Rectal smooth muscle tissue (tissue), 1 donor: ENCODE measurements at regions not wholly inside any gene's neighbourhood (a gene's known extent, or its start where the extent isn't known, plus 50 kb on each side); places are given as distances from the start of the nearest gene placed in this dataset.
A peak's percentile ranks its signal among the peaks of the same experiment; 100 is the strongest.
"Not testable (repeated sequence)": the region's sequence is repeated elsewhere in the genome, so short reads cannot be mapped to it uniquely, and the experiment has no call there.

Source experiments
- H3K27ac ChIP-seq: one replicate; pipeline ENCODE4 v1.7.0; 2013; ENCODE audit warnings: low read depth, low read length, inconsistent platforms
- H3K27me3 ChIP-seq: one replicate; pipeline ENCODE4 v1.7.0; 2013; ENCODE audit warnings: low read length; ENCODE audit not compliant: control insufficient read depth, insufficient read depth
- H3K36me3 ChIP-seq: one replicate; pipeline ENCODE4 v1.7.0; 2013; ENCODE audit warnings: low read length; ENCODE audit not compliant: control insufficient read depth, insufficient read depth
- H3K4me1 ChIP-seq: one replicate; pipeline ENCODE4 v1.7.0; 2013; ENCODE audit warnings: low read length; ENCODE audit not compliant: control insufficient read depth, insufficient read depth
- H3K4me3 ChIP-seq: one replicate; pipeline ENCODE4 v1.7.0; 2013; ENCODE audit warnings: low read length
- H3K9ac ChIP-seq: one replicate; pipeline ENCODE4 v1.7.0; 2013; ENCODE audit warnings: low read length

GRCh38 chr3:174477491-174477890 lies 381.6 kb upstream of the NAALADL2 start:
- no peaks in the 10 kb centered on the region for H3K36me3 ChIP-seq
- no peaks in the 10 kb centered on the region for H3K4me1 ChIP-seq
- H3K27ac ChIP-seq, result no peak overlapping the region
- no peak overlapping the region for H3K9ac ChIP-seq
- H3K27me3 ChIP-seq, result no peaks in the 10 kb centered on the region
- no peak overlapping the region for H3K4me3 ChIP-seq

GRCh38 chr3:174480767-174481166 lies 378.4 kb upstream of the NAALADL2 start:
- no peaks in the 10 kb centered on the region for H3K36me3 ChIP-seq
- H3K4me3 ChIP-seq, result no peak overlapping the region
- no peak overlapping the region for H3K27ac ChIP-seq
- H3K27me3 ChIP-seq, result no peaks in the 10 kb centered on the region
- H3K4me1 ChIP-seq, result no peaks in the 10 kb centered on the region
- no peak overlapping the region for H3K9ac ChIP-seq

GRCh38 chr3:174482541-174482940 lies 376.6 kb upstream of the NAALADL2 start:
- Histone ChIP-seq H3K4me1 (no peaks in the 10 kb centered on the region), H3K9ac (no peak overlapping the region), H3K36me3 (no peaks in the 10 kb centered on the region), H3K27ac (no peak overlapping the region), H3K27me3 (no peaks in the 10 kb centered on the region), H3K4me3 (no peak overlapping the region)

GRCh38 chr3:174483254-174483653 lies 375.9 kb upstream of the NAALADL2 start:
- H3K36me3 ChIP-seq, result no peaks in the 10 kb centered on the region
- no peak overlapping the region for H3K4me3 ChIP-seq
- no peak overlapping the region for H3K9ac ChIP-seq
- H3K27ac ChIP-seq, result no peak overlapping the region
- H3K4me1 ChIP-seq, result no peaks in the 10 kb centered on the region
- no peaks in the 10 kb centered on the region for H3K27me3 ChIP-seq

GRCh38 chr3:174483856-174484255 lies 375.3 kb upstream of the NAALADL2 start:
- H3K4me3 ChIP-seq, H3K9ac ChIP-seq, H3K4me1 ChIP-seq, H3K27me3 ChIP-seq, H3K27ac ChIP-seq, H3K36me3 ChIP-seq: not testable (repeated sequence)

GRCh38 chr3:174488527-174488926 lies 370.6 kb upstream of the NAALADL2 start:
- Histone ChIP-seq H3K9ac (no peak overlapping the region), H3K4me3 (no peak overlapping the region), H3K27ac (no peak overlapping the region), H3K36me3 (no peaks in the 10 kb centered on the region), H3K27me3 (no peaks in the 10 kb centered on the region), H3K4me1 (no peaks in the 10 kb centered on the region)

GRCh38 chr3:174495311-174495710 lies 363.8 kb upstream of the NAALADL2 start:
- H3K9ac ChIP-seq, result no peak overlapping the region
- H3K4me1 ChIP-seq, result peaks cover 11% of the 10 kb centered on the region
- no peaks in the 10 kb centered on the region for H3K36me3 ChIP-seq
- H3K27me3 ChIP-seq, result no peaks in the 10 kb centered on the region
- peak overlapping the region; percentile 48 for H3K27ac ChIP-seq
- no peak overlapping the region for H3K4me3 ChIP-seq

GRCh38 chr3:174495928-174496327 lies 363.2 kb upstream of the NAALADL2 start:
- Histone ChIP-seq H3K4me1 (peaks cover 11% of the 10 kb centered on the region), H3K27me3 (no peaks in the 10 kb centered on the region), H3K27ac (peak overlapping the region; percentile 48), H3K36me3 (no peaks in the 10 kb centered on the region), H3K9ac (no peak overlapping the region), H3K4me3 (no peak overlapping the region)

GRCh38 chr3:174498638-174499037 lies 360.5 kb upstream of the NAALADL2 start:
- Histone ChIP-seq H3K27me3 (no peaks in the 10 kb centered on the region), H3K27ac (no peak overlapping the region), H3K9ac (no peak overlapping the region), H3K4me1 (peaks cover 11% of the 10 kb centered on the region), H3K36me3 (no peaks in the 10 kb centered on the region), H3K4me3 (no peak overlapping the region)

- no peaks in the 10 kb centered on the region for H3K4me1 ChIP-seq
- no peak overlapping the region for H3K9ac ChIP-seq
Measured at GRCh38 chr3:174505266-174505665, 353.9 kb upstream of the NAALADL2 start.

GRCh38 chr3:174524203-174524602 lies 334.9 kb upstream of the NAALADL2 start:
- Histone ChIP-seq H3K4me1 (no peaks in the 10 kb centered on the region), H3K36me3 (no peaks in the 10 kb centered on the region), H3K9ac (no peak overlapping the region), H3K27ac (no peak overlapping the region), H3K4me3 (no peak overlapping the region), H3K27me3 (no peaks in the 10 kb centered on the region)

More at GRCh38 chr3:174505266-174505665, 353.9 kb upstream of the NAALADL2 start:
- no peak overlapping the region for H3K4me3 ChIP-seq
- no peaks in the 10 kb centered on the region for H3K36me3 ChIP-seq
- no peaks in the 10 kb centered on the region for H3K27me3 ChIP-seq
- no peak overlapping the region for H3K27ac ChIP-seq

- H3K27ac ChIP-seq, result no peak overlapping the region
- H3K4me3 ChIP-seq, result no peak overlapping the region
- H3K4me1 ChIP-seq, result no peaks in the 10 kb centered on the region
- H3K27me3 ChIP-seq, result no peaks in the 10 kb centered on the region
- no peaks in the 10 kb centered on the region for H3K36me3 ChIP-seq
- no peak overlapping the region for H3K9ac ChIP-seq
Measured at GRCh38 chr3:174529298-174529697, 329.8 kb upstream of the NAALADL2 start.

- Histone ChIP-seq H3K4me3 (no peak overlapping the region), H3K9ac (no peak overlapping the region), H3K27me3 (no peaks in the 10 kb centered on the region), H3K4me1 (no peaks in the 10 kb centered on the region), H3K27ac (no peak overlapping the region), H3K36me3 (no peaks in the 10 kb centered on the region)
Measured at GRCh38 chr3:174531262-174531982, 327.7 kb upstream of the NAALADL2 start.
